Ramos (cell line): ENCODE measurements at regions not wholly inside any gene's neighbourhood (a gene's known extent, or its start where the extent isn't known, plus 50 kb on each side); places are given as distances from the start of the nearest gene placed in this dataset.

Source experiments
- in situ Hi-C: fragments of 300-500 bp; cut with MboI; formaldehyde crosslinking; loops from one replicate; pipeline ENCODE4 v1.14.3; 2022; ENCODE audit warnings: low sequenced_read_pairs; ENCODE audit not compliant: unreplicated experiment

GRCh38 chr15:93278783-93279182 lies 189.8 kb upstream of the RGMA start:
- in situ Hi-C loops = no loop called here

- in situ Hi-C loops = no loop called here
Measured at GRCh38 chr15:93278006-93278405, 189.0 kb upstream of the RGMA start.

- in situ Hi-C loops = no loop called here
Measured at GRCh38 chr15:93274257-93274656, 185.2 kb upstream of the RGMA start.

GRCh38 chr15:93271871-93272270 lies 182.9 kb upstream of the RGMA start:
- in situ Hi-C loops = no loop called here

DNA sequence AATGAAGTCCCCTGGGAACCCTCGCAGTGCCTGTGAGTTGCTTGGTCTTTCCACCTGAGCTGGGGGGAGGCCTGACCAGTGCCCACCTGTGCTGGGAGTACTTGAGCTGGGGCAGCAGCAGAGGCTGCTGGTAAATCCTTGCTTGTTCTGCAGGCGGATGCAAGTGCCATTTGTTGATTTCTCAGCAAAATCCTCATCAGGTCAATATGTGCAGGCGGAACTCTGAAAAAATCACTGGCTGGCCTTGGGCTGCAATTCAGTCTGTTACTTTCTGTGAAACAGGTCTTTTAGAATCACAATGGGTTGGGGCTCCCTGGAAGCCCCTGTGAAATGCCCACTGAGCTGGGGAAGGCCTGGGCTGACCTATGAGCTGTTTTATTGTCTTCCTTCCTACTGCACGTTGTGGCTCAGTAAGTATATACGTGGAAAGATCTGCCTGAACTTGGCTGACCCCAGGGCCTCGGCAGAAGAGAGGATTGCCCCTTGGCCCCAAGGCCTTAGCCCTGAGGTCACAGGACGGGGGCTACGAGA lies 182.0 kb upstream of the RGMA start:
- in situ Hi-C loops = no loop called here

DNA sequence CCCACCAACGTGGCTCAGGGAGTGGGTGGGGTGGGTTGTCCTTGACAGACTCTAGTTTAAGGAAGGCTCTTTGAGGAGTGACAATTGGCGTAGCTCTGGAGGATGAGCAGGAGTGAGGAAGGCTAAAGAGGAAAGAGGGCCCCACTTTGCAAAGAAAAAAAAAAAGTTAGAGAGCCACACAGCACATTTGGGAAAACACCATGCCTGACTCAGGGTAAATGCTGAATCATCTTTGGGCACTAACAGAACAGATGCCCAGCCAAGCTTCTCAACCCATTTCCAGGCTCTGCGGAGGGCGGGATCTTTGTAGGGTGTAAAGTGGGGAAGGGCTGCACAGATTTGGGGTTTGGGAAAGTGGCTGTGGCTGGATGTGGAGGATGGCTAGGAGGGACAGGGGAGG lies 179.1 kb upstream of the RGMA start:
- in situ Hi-C loops = no loop called here

DNA sequence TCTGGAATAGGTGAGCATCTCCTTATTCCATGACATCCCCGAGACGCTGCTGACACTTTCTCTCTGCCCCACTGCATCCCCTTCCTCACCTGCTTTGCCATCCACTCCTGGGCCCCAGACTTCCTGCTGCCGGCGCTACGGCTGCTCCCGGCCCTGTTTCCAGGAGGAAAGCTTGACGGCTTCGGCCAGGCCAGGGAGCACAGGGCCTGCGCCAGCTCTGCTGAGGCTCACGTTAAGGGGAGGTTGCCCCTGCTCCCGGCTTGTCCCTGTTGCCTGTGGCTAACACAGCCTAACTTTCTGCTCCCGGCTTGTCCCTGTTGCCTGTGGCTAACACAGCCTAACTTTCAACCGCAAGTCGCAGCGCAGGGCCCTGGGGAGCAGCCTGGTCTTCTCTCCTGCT lies 177.3 kb upstream of the RGMA start:
- in situ Hi-C loops = no loop called here

DNA sequence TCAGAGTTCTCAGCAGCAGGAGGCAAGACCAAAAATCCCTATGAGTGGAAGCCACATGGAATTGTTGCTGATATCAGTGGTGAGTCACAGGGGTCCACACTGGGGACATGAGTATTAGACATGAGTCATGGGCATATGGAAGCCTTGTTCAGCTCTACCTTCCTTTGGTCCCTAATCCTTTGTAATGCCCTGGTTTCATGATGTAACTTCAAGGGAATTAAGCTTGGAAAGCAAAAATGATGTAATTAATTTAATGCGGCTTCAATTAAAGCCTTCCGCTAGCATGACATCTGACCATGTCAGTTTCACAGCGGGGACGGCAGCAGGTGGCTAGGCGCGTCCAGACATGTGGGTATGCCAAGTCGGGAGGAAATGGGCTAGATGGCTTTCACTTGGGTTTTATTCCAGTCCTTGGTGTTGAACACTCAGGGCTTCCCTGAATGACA lies 176.1 kb upstream of the RGMA start:
- in situ Hi-C loops = no loop called here

GRCh38 chr15:93261845-93262244 lies 172.8 kb upstream of the RGMA start:
- in situ Hi-C loops = no loop called here

GRCh38 chr15:93257920-93258319 lies 168.9 kb upstream of the RGMA start:
- in situ Hi-C loops = no loop called here

DNA sequence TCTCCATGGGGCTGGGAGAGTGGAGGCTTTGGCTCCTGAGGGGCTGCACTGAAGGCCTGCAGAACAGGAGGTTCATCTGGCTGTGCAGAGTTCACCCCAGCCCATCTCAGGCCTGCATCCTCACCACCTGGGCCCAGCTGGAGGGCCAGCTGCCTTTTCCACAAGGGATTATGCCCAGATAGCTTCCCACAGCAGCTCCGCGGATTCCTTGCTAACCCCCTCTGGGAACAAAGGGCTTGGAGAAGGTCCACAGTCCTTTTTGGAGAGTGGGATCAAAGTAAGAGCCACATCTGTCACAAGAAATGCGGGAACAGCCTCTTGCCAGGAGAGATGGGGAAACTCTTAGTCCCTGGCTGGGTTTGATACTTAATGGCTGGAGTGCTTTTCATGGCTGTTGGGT lies 164.7 kb upstream of the RGMA start:
- in situ Hi-C loops = no loop called here

DNA sequence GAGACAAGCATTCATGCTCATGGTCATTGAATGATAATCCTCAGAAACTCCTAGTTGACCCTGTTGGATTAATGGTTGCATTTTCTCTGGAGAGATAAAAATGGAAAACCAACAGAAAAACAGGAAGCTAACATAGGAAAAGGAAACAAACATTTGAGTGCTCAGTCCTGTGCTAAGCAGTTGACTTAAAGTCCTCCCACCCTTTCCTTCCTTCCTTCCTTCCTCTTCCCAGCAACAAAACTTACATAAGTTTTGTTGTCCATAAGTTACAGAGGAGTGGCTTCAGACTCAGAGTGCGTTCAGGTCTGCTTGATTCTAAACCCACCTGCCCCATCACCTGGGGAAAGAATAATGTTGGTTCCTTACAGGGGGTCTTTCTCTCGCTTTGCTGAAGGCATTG lies 163.8 kb upstream of the RGMA start:
- in situ Hi-C loops = no loop called here

DNA sequence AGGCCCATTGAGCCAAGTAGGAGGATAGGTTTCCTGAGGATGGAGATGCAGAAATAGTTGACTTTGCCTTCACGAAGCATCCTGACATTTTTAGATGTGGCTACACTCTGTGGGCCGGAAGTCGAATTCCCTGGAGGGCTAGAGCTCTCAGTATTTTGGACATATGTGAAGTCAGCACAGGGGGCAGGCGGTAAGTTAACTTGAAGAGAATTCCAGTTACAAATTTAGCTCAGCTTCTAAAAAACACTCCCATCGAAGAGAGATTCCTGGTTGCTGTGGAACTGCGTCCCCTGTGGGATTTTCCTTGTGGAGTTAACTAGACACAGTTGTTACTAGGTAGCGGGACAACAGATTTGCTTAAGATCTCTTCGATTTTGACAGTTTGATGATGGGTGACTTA lies 161.9 kb upstream of the RGMA start:
- in situ Hi-C loops = no loop called here

DNA sequence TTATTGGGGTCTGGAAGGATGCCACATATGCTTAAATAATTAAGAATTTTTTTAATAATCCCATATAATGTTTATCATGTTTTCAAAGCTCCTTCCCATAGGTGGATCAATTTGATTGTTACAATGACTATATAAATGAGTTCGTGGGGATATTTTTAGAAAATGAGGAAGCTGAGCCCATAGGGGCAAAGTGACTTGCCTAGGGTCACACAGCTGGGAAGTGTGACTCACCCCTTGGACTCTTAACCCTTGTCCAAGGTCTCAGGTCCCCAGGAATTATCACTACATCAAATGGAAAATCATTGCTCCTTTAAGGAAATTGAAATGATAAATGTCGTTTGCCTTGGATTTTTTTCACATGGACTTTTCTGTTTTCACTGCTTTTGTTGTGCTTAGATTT lies 161.2 kb upstream of the RGMA start:
- in situ Hi-C loops = no loop called here

- in situ Hi-C loops = no loop called here
Measured at GRCh38 chr15:93249623-93250022, 160.6 kb upstream of the RGMA start.

DNA sequence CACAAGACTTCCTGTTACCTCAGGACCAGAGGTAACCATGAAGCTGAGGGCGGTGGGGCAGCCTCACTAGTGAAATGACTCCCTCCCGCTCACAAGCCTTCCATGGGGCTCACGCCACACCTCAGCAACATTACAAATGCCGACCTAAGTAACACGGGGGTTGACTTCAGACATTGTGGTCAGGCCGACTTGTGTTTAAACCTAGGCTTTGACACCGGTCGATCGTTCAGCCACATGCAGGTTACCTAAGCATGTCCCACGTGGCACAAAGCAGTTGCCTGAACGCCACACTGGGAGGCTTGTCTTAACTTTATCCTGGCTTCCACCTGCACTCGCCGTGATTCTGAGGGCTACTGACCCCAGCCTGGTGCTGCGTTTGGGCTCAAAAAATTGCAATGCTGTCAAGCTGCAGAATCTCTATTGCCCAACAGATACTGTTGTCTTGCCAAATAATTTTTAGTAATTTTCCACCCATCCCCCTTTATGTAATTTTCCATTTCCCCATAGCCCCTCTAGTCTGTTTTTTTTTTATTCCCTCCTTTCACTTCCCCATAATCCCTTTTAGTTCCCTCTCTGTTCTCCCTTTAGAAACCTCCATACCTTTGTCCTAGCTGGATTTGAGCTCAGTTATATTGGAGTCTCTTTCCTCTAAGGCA lies 158.6 kb upstream of the RGMA start:
- in situ Hi-C loops = no loop called here

DNA sequence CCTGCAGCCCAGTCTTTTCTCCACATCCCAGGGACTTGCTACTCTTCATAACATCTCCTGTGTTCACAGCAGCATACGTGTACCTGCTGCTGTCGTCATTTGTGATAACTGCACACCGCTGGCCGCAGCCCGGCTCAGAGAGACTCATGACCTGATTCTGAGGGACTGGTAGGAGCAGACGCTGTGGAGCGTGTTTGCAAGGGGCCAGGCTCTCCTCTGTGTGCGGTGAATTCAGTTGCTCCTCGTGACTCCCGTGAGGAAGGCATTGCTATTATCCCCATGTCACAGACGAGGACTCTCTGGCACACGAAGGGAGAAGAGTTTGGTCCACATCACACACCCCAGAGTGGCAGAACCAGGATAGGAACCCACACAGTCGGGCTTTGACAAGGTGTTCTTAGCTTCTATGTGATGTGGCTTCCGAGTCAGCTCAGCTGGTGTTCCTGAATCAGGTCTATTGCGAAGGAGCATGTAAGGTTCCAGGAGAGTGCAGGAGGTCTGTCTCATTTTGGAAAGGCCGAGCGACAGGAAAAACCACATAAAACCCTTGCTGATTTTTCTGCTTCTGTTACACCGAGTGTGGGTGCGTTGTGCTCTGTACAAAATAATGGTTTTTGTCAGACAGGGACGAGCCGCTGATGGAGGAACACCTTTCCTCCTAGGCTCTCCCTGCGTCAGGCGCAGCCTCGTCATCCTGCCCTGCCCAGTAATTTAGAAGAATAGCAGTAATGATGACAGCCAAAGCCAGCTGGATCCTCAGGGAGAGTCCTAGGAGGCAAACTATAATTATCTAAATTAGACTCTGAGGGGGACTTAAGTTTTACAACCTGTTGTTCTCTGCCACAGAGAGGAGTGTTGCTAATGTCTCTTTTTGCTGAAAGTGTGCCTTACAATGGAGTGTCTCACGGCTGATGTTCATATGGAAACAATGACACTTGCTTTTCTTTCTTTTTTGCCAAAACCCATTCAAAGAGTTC lies 157.5 kb upstream of the RGMA start:
- in situ Hi-C loops = no loop called here

DNA sequence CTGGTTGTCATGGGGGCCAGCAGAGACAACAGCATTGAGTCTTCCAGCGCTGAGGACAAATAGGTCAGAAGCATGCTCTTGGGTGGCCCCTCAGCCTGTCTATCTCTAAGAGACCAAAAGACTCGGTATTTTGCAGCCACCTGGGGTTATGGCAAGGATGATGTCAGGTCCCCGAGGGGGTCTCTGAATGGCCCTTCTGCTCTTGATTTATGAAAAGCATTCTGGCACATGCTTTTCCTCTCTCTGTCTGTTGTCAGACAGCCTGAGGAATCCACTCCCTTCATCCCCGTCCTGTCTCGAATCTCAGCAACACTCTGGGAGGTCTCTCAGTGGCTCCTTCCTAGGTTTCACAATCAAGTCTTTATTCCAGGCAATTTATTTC lies 156.6 kb upstream of the RGMA start:
- in situ Hi-C loops = no loop called here

GRCh38 chr15:93244696-93245660 lies 156.0 kb upstream of the RGMA start:
- in situ Hi-C loops = no loop called here

- in situ Hi-C loops = no loop called here
Measured at GRCh38 chr15:93243573-93243972, 154.6 kb upstream of the RGMA start.
